ENCODE measurements at regions not wholly inside any gene's neighbourhood (a gene's known extent, or its start where the extent isn't known, plus 50 kb on each side); places are given as distances from the start of the nearest gene placed in this dataset.

DNA sequence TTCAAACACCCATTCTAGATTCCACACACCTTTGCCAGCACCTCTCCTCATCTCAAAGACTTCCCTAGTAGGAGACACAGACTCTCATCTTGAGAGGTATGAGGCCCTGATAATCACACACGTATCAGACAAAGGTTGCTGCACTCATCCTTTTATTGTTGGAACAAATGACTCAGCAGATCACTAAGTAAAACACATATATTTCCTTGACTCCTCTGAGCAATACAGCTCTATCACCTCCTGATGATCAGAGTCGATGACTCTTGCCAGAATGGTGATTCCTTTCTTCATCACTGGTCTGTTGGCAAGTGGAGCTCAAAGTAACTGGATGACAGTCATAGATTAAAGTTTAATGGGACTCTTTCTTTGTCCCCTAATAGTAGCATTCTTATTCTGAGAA lies 1049.2 kb upstream of the ZEB2 start:
- no peak overlapping the region for H3K4me3 ChIP-seq (ENCODE audit: low read depth, low read length)
- peak; percentile 26 for DNase-seq (ENCODE audit: low read depth)
- TF ChIP-seq, protein P1, sequence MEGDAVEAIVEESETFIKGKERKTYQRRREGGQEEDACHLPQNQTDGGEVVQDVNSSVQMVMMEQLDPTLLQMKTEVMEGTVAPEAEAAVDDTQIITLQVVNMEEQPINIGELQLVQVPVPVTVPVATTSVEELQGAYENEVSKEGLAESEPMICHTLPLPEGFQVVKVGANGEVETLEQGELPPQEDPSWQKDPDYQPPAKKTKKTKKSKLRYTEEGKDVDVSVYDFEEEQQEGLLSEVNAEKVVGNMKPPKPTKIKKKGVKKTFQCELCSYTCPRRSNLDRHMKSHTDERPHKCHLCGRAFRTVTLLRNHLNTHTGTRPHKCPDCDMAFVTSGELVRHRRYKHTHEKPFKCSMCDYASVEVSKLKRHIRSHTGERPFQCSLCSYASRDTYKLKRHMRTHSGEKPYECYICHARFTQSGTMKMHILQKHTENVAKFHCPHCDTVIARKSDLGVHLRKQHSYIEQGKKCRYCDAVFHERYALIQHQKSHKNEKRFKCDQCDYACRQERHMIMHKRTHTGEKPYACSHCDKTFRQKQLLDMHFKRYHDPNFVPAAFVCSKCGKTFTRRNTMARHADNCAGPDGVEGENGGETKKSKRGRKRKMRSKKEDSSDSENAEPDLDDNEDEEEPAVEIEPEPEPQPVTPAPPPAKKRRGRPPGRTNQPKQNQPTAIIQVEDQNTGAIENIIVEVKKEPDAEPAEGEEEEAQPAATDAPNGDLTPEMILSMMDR (conservative IDR thresholded peaks at IDR 0.05; ENCODE audit: low read depth, low read length): no peak

DNA sequence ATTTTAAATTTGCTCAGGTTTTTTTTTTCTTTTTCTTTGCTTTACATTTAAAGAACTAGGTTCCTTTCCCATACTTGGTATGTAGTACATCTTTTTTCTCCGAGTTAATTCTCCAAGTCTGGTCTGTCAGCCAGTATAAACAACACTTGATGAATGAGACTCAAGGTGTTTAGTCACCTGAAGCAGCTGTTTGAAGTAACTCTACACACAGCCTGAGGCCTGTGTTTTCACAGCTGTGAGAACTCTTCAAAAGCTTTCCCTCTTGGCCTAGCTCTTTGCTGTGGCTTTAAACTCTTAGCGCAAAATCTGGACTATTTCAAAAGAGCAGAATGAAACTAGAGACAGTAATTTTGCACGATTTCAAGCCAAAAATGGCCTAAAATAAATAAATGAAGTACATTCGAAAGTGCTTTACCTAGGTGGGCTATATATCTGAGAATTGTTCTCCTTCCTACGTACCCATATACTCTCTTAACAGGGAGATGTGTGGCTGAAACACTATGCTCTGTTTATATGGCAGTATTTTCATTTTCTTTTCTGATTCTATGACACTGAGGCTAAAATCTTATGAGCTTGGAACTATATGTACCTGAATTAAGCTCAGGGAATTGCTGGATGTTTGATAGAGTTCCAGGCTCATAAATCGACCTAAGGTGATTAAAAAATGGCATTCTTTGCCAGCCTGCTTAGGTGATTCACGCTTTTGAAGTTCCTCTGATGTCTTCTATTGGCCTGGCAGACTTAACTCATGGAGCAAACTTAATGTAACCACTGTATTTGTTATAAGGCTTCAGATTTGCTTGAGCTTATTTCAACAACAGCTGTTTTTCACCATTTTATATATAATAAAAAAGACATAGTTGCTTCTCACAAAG lies 1044.1 kb upstream of the ZEB2 start:
- no peak for DNase-seq (ENCODE audit: low read depth)
- TF ChIP-seq, protein P1 (conservative IDR thresholded peaks at IDR 0.05; ENCODE audit: low read depth, low read length): no peak
- H3K4me3 ChIP-seq (ENCODE audit: low read depth, low read length): no peak overlapping the region

DNA sequence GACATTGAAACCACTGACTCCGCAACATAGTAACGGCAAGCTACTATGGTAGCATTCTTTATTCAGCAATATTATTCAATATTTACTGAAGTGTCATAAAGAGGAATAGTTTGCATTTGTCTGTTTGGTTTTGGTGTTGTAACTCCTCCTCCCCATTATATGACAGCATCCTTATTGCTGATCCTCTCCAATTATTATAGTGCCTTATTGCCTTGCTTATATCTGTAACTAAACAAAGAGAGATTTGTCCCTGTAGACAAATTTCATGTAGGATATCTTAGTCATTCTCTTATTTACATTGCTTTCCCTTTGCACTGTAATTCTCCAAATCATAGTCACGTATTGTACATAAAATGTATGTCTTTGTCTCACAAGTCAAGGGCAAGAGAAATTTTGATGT lies 1041.2 kb upstream of the ZEB2 start:
- DNase-seq (ENCODE audit: low read depth): no peak
- no peak overlapping the region for H3K4me3 ChIP-seq (ENCODE audit: low read depth, low read length)
- TF ChIP-seq, protein P1 (conservative IDR thresholded peaks at IDR 0.05; ENCODE audit: low read depth, low read length): no peak

DNA sequence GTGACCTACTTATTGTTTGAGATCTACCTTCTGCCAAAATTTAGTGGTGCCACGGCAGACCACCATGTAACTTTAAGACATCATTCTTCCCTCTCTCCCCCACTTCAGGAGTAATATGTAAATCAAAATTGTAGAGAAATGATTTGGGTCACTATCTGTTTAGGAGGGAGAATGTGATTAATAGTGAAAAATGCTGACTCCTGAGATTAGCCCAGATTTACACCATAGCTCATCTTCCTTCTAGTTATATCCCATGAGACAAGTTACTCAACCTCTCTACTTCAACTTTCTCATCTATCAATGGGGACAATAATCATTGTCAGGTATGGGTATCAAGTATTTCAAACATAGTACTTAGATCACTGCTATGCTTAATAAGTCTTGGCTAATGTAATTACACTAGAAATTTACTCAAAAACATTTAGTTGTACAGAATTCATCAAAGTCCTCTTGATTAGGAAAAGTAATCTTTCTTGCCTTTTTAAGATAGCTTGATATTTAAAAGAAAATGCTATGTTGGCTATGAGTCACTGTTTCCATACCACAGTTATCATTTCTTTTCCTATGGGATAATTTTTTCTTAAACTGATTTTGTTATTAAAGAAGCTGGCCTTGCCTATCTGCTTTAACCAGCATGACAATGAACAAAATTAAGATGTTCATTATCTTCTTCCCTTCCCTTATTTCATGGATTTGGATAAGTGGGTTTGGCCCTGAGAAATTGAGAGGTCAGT lies 1038.9 kb upstream of the ZEB2 start:
- no peak for DNase-seq (ENCODE audit: low read depth)
- TF ChIP-seq, protein P1 (conservative IDR thresholded peaks at IDR 0.05; ENCODE audit: low read depth, low read length): no peak

DNA sequence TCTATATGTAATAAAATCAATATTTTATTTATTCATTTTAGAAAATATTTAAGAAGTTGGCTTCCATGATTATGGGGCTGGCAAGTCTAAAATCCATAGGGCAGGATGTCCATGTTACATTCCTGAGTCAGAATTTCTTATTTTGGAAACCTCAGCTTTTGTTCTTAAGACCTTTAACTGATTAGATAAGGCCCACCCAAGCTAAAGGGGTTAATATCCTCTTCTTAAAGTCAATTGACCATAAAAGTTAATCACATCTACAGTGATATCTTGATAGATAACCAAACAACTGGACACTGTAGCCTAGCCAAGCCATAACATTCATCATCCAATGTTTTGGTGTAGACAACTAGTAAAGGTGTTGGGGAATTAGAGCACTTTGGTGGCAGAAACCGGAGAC lies 1035.4 kb upstream of the ZEB2 start:
- H3K4me3 ChIP-seq (ENCODE audit: low read depth, low read length): no peak overlapping the region
- TF ChIP-seq, protein P1 (conservative IDR thresholded peaks at IDR 0.05; ENCODE audit: low read depth, low read length): no peak
- DNase-seq (ENCODE audit: low read depth): no peak

More for the DNA sequence above, 1038.9 kb upstream of the ZEB2 start:
- H3K4me3 ChIP-seq (ENCODE audit: low read depth, low read length): no peak overlapping the region

DNA sequence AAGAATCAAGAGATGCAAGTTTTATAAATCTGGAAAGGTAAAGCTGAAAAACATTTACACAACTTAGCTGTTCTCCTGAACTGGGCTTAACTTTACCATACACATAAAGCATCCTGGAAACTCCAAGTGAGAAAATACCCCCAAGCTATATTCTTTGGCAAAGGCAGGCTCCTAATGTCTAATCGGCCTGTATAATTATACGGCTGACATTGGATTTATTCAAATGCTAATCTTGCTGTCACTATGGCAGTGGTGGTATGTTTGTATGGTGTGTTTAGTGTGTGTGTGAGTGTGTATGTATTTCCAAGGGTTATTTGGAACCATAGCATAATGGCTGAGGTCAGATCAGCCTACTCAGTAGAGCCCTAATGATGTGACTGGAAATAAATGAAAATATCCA lies 1031.8 kb upstream of the ZEB2 start:
- TF ChIP-seq, protein P1 (conservative IDR thresholded peaks at IDR 0.05; ENCODE audit: low read depth, low read length): no peak
- DNase-seq (ENCODE audit: low read depth): no peak
- H3K4me3 ChIP-seq (ENCODE audit: low read depth, low read length): no peak overlapping the region
